ENCODE measurements at regions not wholly inside any gene's neighbourhood (a gene's known extent, or its start where the extent isn't known, plus 50 kb on each side); places are given as distances from the start of the nearest gene placed in this dataset.
A peak's percentile ranks its signal among the peaks of the same experiment; 100 is the strongest.

DNA sequence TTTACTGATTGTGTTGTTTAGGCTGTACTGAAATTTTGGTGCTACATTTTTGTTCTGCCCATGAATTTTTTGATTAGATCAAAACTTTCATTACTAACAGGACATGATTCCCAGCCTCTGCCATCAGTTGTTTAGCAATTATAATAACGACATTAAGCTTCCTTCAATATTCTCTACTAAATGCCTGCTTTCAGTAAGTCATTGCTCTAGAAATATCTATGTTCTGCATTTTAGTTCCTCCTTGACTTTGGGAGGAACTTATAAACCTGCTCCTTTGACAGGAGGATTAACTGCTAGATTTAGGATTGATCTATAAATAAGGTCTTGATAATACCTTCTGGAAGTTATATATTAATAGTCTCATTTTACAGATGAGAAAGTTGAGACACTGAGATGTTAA, 269.1 kb downstream of the RAP2B start:
- no peaks in the 10 kb centered on the region for H3K4me1 Mint-ChIP-seq (ENCODE audit: low read depth, unreplicated experiment)
- H3K27ac Mint-ChIP-seq (ENCODE audit: unreplicated experiment), result no peak overlapping the region
- no peaks in the 10 kb centered on the region for H3K36me3 Mint-ChIP-seq (ENCODE audit: insufficient read depth, unreplicated experiment)
- H3K9me3 Mint-ChIP-seq (ENCODE audit: low read depth, unreplicated experiment), result no peaks in the 10 kb centered on the region
- CTCF ChIA-PET, result no interaction called here
- H3K4me3 Mint-ChIP-seq (ENCODE audit: low read depth, unreplicated experiment), result no peak overlapping the region
- DNase-seq, result no peak
- intact Hi-C loops (cut with micrococcal nuclease; ENCODE audit: unreplicated experiment), result no loop called here
- no TSS peak for BruUV-seq (replicated peaks)
- TF ChIP-seq, protein P1, sequence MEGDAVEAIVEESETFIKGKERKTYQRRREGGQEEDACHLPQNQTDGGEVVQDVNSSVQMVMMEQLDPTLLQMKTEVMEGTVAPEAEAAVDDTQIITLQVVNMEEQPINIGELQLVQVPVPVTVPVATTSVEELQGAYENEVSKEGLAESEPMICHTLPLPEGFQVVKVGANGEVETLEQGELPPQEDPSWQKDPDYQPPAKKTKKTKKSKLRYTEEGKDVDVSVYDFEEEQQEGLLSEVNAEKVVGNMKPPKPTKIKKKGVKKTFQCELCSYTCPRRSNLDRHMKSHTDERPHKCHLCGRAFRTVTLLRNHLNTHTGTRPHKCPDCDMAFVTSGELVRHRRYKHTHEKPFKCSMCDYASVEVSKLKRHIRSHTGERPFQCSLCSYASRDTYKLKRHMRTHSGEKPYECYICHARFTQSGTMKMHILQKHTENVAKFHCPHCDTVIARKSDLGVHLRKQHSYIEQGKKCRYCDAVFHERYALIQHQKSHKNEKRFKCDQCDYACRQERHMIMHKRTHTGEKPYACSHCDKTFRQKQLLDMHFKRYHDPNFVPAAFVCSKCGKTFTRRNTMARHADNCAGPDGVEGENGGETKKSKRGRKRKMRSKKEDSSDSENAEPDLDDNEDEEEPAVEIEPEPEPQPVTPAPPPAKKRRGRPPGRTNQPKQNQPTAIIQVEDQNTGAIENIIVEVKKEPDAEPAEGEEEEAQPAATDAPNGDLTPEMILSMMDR (IDR thresholded peaks at IDR 0.05; ENCODE audit: unreplicated experiment), result no peak
- no peaks in the 10 kb centered on the region for H3K27me3 Mint-ChIP-seq (ENCODE audit: unreplicated experiment)

DNA sequence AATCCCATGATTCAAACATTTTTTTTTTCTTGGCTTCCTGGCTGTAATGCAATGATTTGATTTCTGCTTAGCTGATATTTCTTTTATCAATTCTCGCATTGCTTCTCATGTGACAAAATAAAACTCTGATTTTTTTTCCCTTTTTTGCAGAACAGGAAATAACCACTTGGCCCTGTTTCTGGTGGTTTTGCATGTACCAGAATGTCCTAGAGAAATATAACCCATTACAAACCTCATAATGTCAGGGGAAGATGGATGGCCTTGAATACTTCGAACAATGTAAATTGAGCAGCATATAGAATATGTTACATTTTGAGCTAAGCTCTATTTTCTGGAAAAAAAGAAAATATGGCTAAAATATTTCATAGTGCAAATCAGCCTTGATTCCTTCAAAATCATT, 275.6 kb downstream of the RAP2B start:
- CTCF ChIA-PET, result interaction anchor here (0.9 kb wide), 2 partner anchors 35 to 397 kb away, joined by 3 read pairs; no protein-coding TSS in a partner anchor
- TF ChIP-seq, protein P1 (IDR thresholded peaks at IDR 0.05; ENCODE audit: unreplicated experiment), result no peak
- intact Hi-C loops (cut with micrococcal nuclease; ENCODE audit: unreplicated experiment), result loop anchor here (5.0 kb wide), 4 partner anchors 160 to 395 kb away; partner anchors contain the start of gene RAP2B
- no peak overlapping the region for H3K27ac Mint-ChIP-seq (ENCODE audit: unreplicated experiment)
- H3K36me3 Mint-ChIP-seq (ENCODE audit: insufficient read depth, unreplicated experiment), result no peaks in the 10 kb centered on the region
- H3K27me3 Mint-ChIP-seq (ENCODE audit: unreplicated experiment), result no peaks in the 10 kb centered on the region
- H3K4me3 Mint-ChIP-seq (ENCODE audit: low read depth, unreplicated experiment), result no peak overlapping the region
- BruUV-seq (replicated peaks), result no TSS peak
- DNase-seq, result no peak
- H3K4me1 Mint-ChIP-seq (ENCODE audit: low read depth, unreplicated experiment), result peaks cover 29% of the 10 kb centered on the region
- no peaks in the 10 kb centered on the region for H3K9me3 Mint-ChIP-seq (ENCODE audit: low read depth, unreplicated experiment)

- BruUV-seq (replicated peaks), result no TSS peak
- no peak overlapping the region for H3K4me3 Mint-ChIP-seq (ENCODE audit: low read depth, unreplicated experiment)
- no peaks in the 10 kb centered on the region for H3K36me3 Mint-ChIP-seq (ENCODE audit: insufficient read depth, unreplicated experiment)
- DNase-seq, result no peak
- no peaks in the 10 kb centered on the region for H3K27me3 Mint-ChIP-seq (ENCODE audit: unreplicated experiment)
- TF ChIP-seq, protein P1 (IDR thresholded peaks at IDR 0.05; ENCODE audit: unreplicated experiment), result no peak
- CTCF ChIA-PET, result interaction anchor here (0.9 kb wide), 1 partner anchor 398 kb away, joined by 3 read pairs; no protein-coding TSS in a partner anchor
- peaks cover 30% of the 10 kb centered on the region for H3K4me1 Mint-ChIP-seq (ENCODE audit: low read depth, unreplicated experiment)
- no peaks in the 10 kb centered on the region for H3K9me3 Mint-ChIP-seq (ENCODE audit: low read depth, unreplicated experiment)
- peak overlapping the region; percentile 56 for H3K27ac Mint-ChIP-seq (ENCODE audit: unreplicated experiment)
- intact Hi-C loops (cut with micrococcal nuclease; ENCODE audit: unreplicated experiment), result loop anchor here (5.0 kb wide), 4 partner anchors 159 to 396 kb away; partner anchors contain the start of gene RAP2B
Observed at GRCh38 chr3:153438271-153438670, 276.2 kb downstream of the RAP2B start.

GRCh38 chr3:153439780-153440179, 277.8 kb downstream of the RAP2B start:
- intact Hi-C loops (cut with micrococcal nuclease; ENCODE audit: unreplicated experiment), result loop anchor here (1.0 to 5.0 kb wide), 5 partner anchors 158 to 413 kb away; partner anchors contain the start of gene RAP2B
- BruUV-seq (replicated peaks), result no TSS peak
- no peak overlapping the region for H3K27ac Mint-ChIP-seq (ENCODE audit: unreplicated experiment)
- peaks cover 30% of the 10 kb centered on the region for H3K4me1 Mint-ChIP-seq (ENCODE audit: low read depth, unreplicated experiment)
- TF ChIP-seq, protein P1 (IDR thresholded peaks at IDR 0.05; ENCODE audit: unreplicated experiment), result no peak
- DNase-seq, result no peak
- no peaks in the 10 kb centered on the region for H3K27me3 Mint-ChIP-seq (ENCODE audit: unreplicated experiment)
- CTCF ChIA-PET, result interaction anchor here (0.8 kb wide), 2 partner anchors 9 to 273 kb away, joined by 3 read pairs; no protein-coding TSS in a partner anchor
- no peak overlapping the region for H3K4me3 Mint-ChIP-seq (ENCODE audit: low read depth, unreplicated experiment)
- no peaks in the 10 kb centered on the region for H3K9me3 Mint-ChIP-seq (ENCODE audit: low read depth, unreplicated experiment)
- no peaks in the 10 kb centered on the region for H3K36me3 Mint-ChIP-seq (ENCODE audit: insufficient read depth, unreplicated experiment)
